GM21723 (cell line): ENCODE measurements at regions not wholly inside any gene's neighbourhood (a gene's known extent, or its start where the extent isn't known, plus 50 kb on each side); places are given as distances from the start of the nearest gene placed in this dataset.

ENCODE experiments used
- ATAC-seq: cut with Tn5 transposase; IDR thresholded peaks from one replicate; pipeline ENCODE4 v1.9.1; 2021; ENCODE audit warnings: mild to moderate bottlenecking, moderate library complexity; ENCODE audit not compliant: unreplicated experiment

- no peak for ATAC-seq
These were observed 686.8 kb downstream of the ZEB2 start for GRCh38 chr2:143833015-143833660.

- no peak for ATAC-seq
These were observed 689.4 kb downstream of the ZEB2 start for GRCh38 chr2:143830476-143830875.

DNA sequence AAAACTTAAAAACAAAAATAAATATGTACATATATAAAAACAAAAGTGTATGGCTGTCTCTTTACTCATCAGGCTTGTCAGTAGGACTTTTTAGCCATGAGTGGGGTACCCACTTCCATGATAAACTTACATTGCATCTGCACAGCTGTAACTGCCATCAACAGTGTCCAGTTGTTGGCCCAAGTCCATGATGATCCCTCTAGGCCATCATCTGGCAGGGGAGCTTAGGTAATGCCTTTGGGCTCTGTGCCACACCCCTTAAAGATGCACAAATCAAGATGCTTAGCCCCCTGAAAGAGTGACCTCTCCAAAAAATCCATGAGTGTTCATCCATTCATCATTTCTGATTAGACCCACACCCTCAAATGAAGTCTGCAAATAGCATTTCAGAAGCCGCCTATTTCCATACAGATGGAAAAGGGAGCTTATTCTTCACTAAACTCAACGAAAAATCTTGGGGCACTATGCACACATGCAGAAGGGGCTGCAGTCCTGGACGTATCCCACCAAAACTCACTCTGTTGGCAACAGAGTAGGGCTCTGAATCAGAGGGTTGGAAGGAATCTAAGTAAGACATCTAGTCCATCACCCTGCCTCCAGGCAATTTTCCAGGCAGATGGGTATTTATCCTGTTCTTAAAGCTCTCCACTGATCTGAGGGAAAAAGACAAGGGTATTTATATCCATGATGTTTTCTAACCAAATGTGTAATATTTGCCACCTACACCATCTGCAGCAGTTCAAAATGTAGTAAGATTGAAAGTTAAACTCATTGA is 691.0 kb downstream of the ZEB2 start:
- ATAC-seq, result no peak

- ATAC-seq, result no peak
These were observed 695.1 kb downstream of the ZEB2 start for GRCh38 chr2:143824791-143825190.

DNA sequence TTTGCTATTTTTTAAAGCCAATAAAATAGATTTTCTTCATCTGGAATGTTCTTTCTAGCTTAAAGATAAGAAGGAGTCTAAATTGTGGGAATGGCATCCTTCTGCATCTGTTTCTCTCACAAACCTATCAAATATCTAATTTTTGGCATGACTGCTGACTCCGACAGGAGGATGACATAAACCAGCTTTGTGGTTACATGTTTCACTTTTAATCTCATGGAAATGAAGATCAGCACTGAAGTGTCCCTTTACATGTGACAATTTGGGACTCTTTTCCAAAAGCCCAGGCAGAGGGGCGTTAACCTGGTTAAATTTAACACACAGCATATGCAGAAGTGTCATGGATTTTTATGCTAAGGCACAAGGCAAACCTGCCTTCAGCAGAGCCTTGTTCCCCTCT is 694.7 kb downstream of the ARHGAP15 start:
- ATAC-seq, result no peak

DNA sequence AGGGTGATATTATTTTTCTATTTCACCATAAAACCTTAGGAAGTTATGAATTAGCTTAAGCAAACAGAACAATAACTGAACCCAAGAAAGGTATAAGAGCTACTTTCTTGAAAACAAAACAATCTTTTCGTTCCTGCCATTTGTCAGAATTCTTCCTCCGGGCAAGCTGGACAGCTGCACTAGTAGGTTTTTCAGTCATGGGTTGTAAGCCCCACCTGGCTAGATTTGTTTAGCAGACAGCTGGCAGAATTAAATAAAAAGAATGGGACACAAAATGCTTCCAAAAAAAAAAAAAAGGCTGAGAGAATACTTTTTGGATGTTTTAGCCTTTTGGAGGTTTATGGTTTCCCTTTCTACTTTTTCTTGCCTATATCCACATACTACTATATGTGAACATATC is 694.1 kb downstream of the ARHGAP15 start:
- ATAC-seq, result no peak

GRCh38 chr2:143822736-143823135 is 693.5 kb downstream of the ARHGAP15 start:
- no peak for ATAC-seq

GRCh38 chr2:143819764-143820163 is 690.5 kb downstream of the ARHGAP15 start:
- no peak for ATAC-seq

- no peak for ATAC-seq
These were observed 690.0 kb downstream of the ARHGAP15 start for GRCh38 chr2:143819190-143819735.
